ENCODE measurements at regions not wholly inside any gene's neighbourhood (a gene's known extent, or its start where the extent isn't known, plus 50 kb on each side); places are given as distances from the start of the nearest gene placed in this dataset.

DNA sequence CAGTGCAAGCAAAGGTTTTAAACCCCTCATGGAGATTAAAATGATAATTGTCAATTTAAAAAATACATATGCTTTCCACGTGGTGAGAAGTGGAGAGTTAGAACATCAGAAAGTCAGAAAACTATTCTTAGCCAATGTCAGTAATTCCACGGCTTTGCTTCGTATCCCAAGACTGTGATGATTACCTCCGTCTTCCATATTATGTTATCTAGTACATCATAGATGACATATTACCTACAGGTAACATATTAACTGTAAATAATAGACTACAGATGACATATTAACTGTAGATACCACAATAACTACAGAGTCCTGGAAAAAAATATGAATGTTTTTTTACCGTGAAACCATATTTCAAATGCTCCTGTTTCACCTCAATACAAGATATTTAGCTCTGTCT is 579.4 kb upstream of the PFKP start:
- H3K9me3 ChIP-seq (ENCODE audit: control insufficient read depth, low read depth, low read length) = no peaks in the 10 kb centered on the region
- no peak overlapping the region for H2BK20ac ChIP-seq (ENCODE audit: low read depth, low read length, poor library complexity, severe bottlenecking)
- H3K9me3 Mint-ChIP-seq = no peaks in the 10 kb centered on the region; a peak in 1 of 5 replicates
- H2BK120ac ChIP-seq (ENCODE audit: low read depth, low read length, poor library complexity, severe bottlenecking) = no peak overlapping the region
- no peaks in the 10 kb centered on the region for H3K79me1 ChIP-seq (ENCODE audit: insufficient read depth, low read depth, low read length, poor library complexity, severe bottlenecking)
- H4K5ac ChIP-seq (ENCODE audit: insufficient read length, low read depth, low read length) = no peak overlapping the region
- H3K4me3 Mint-ChIP-seq = no peak overlapping the region
- H2BK15ac ChIP-seq (ENCODE audit: low read depth, low read length) = no peak overlapping the region
- H3K56ac ChIP-seq (ENCODE audit: insufficient read length, low read depth, low read length) = no peak overlapping the region
- H3K27me3 Mint-ChIP-seq (ENCODE audit: low read depth) = no peaks in the 10 kb centered on the region
- H3K4me1 ChIP-seq (ENCODE audit: insufficient read depth, low read length) = no peaks in the 10 kb centered on the region
- no peak overlapping the region for H4K91ac ChIP-seq (ENCODE audit: insufficient read length, low read depth, low read length)
- no peak overlapping the region for H2BK12ac ChIP-seq (ENCODE audit: insufficient read length, low read depth, low read length)
- H3K27ac ChIP-seq (ENCODE audit: insufficient read length, low read depth, low read length) = no peak overlapping the region
- H3K4me1 Mint-ChIP-seq = no peaks in the 10 kb centered on the region
- H3K27ac Mint-ChIP-seq = no peak overlapping the region
- H3T11ph ChIP-seq (ENCODE audit: low read length) = no peak overlapping the region
- no CpG with 5 or more reads among the region's 5 CpGs for WGBS (ENCODE audit: extremely low coverage, insufficient read length, low lambda C conversion rate)
- no peak overlapping the region for H4K8ac ChIP-seq (replicated peaks; ENCODE audit: insufficient read length, low read depth, low read length)
- no peak overlapping the region for H2AK5ac ChIP-seq (ENCODE audit: insufficient read length, low read length)
- DNase-seq = no peak
- no peaks in the 10 kb centered on the region for H4K20me1 ChIP-seq (ENCODE audit: control insufficient read depth, insufficient read depth, insufficient read length)
- TF ChIP-seq, protein P1, sequence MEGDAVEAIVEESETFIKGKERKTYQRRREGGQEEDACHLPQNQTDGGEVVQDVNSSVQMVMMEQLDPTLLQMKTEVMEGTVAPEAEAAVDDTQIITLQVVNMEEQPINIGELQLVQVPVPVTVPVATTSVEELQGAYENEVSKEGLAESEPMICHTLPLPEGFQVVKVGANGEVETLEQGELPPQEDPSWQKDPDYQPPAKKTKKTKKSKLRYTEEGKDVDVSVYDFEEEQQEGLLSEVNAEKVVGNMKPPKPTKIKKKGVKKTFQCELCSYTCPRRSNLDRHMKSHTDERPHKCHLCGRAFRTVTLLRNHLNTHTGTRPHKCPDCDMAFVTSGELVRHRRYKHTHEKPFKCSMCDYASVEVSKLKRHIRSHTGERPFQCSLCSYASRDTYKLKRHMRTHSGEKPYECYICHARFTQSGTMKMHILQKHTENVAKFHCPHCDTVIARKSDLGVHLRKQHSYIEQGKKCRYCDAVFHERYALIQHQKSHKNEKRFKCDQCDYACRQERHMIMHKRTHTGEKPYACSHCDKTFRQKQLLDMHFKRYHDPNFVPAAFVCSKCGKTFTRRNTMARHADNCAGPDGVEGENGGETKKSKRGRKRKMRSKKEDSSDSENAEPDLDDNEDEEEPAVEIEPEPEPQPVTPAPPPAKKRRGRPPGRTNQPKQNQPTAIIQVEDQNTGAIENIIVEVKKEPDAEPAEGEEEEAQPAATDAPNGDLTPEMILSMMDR (conservative IDR thresholded peaks at IDR 0.05) = no peak
- no peaks in the 10 kb centered on the region; a peak in 1 of 7 replicates for H3K36me3 Mint-ChIP-seq (ENCODE audit: insufficient read depth in 1 of 3, low read depth in 3 of 3)
- no peak overlapping the region for H2AFZ ChIP-seq (ENCODE audit: low read length)
- H3K23ac ChIP-seq (ENCODE audit: insufficient read length, low read depth, low read length) = no peak overlapping the region
- H3K4me2 ChIP-seq (ENCODE audit: insufficient read depth, insufficient read length, low read length) = no peak overlapping the region
- H3K18ac ChIP-seq (ENCODE audit: insufficient read length, low read depth, low read length) = no peak overlapping the region
- no peaks in the 10 kb centered on the region for H3K23me2 ChIP-seq (ENCODE audit: insufficient read length, low read depth, low read length, poor library complexity, severe bottlenecking)
- no peak overlapping the region for H3K9ac ChIP-seq (ENCODE audit: extremely low read depth, insufficient read length, low read length)
- H3K4ac ChIP-seq (ENCODE audit: low read depth, low read length) = no peak overlapping the region
- H2BK5ac ChIP-seq (ENCODE audit: insufficient read length, low read length) = no peak overlapping the region
- H3K14ac ChIP-seq (ENCODE audit: insufficient read depth, low read length) = no peak overlapping the region
- H3K27me3 ChIP-seq (ENCODE audit: insufficient read depth, low read length) = no peaks in the 10 kb centered on the region
- H3K79me2 ChIP-seq (ENCODE audit: insufficient read depth, low read length) = no peaks in the 10 kb centered on the region
